ENCODE measurements at regions not wholly inside any gene's neighbourhood (a gene's known extent, or its start where the extent isn't known, plus 50 kb on each side); places are given as distances from the start of the nearest gene placed in this dataset.

DNA sequence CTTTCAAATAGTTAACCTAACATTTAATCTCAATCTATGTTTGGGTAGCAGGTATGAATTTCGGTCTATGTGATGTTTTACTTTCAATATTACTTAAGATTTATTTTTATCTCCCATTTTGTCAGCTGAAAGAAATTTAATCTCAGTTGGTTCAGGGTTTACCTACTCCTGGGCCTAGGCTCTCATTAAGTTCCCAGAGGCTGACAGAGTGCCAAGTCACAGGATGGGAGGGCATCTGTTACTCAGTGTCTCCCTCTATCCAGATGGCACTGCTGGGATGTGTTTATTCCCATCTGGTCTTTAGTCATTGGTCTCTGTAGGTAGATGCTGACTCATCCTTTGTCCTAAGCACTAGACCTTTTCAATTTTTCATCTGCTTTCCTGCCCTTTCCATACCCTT is 129.4 kb upstream of the ARSJ start:
- no peak for DNase-seq (ENCODE audit: low read depth)
- no peak overlapping the region for H3K4me3 ChIP-seq (ENCODE audit: low read depth, low read length)
- TF ChIP-seq MYC (IDR thresholded peaks at IDR 0.05; ENCODE audit: low read depth, low read length) = no peak
- TF ChIP-seq, protein P1, sequence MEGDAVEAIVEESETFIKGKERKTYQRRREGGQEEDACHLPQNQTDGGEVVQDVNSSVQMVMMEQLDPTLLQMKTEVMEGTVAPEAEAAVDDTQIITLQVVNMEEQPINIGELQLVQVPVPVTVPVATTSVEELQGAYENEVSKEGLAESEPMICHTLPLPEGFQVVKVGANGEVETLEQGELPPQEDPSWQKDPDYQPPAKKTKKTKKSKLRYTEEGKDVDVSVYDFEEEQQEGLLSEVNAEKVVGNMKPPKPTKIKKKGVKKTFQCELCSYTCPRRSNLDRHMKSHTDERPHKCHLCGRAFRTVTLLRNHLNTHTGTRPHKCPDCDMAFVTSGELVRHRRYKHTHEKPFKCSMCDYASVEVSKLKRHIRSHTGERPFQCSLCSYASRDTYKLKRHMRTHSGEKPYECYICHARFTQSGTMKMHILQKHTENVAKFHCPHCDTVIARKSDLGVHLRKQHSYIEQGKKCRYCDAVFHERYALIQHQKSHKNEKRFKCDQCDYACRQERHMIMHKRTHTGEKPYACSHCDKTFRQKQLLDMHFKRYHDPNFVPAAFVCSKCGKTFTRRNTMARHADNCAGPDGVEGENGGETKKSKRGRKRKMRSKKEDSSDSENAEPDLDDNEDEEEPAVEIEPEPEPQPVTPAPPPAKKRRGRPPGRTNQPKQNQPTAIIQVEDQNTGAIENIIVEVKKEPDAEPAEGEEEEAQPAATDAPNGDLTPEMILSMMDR (IDR thresholded peaks at IDR 0.05; ENCODE audit: low read depth, low read length) = no peak
- no peak for TF ChIP-seq POLR2A (IDR thresholded peaks at IDR 0.05; ENCODE audit: extremely low read depth, insufficient read length)

DNA sequence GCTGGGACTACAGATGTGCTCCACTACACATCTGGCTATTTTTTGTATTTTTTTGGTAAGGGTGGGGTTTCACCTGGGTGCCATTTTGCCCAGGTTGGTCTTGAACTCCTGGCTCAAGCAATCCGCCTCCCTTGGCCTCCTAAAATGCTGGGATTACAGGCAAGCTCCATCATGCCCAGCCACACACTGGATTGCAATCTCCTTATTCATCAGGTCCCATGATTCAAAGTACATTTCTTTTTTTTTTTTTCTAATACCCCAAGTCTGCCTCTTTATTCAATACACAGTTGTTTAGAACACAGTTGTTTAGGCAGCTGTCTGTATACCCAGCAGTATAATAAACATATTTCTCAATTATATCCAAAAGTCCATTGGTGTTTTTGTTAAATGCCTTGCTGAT is 130.3 kb upstream of the ARSJ start:
- TF ChIP-seq, protein P2, sequence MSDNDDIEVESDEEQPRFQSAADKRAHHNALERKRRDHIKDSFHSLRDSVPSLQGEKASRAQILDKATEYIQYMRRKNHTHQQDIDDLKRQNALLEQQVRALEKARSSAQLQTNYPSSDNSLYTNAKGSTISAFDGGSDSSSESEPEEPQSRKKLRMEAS (IDR thresholded peaks at IDR 0.05; ENCODE audit: low read depth, low read length) = no peak
- no peak for TF ChIP-seq MYC (IDR thresholded peaks at IDR 0.05; ENCODE audit: low read depth, low read length)
- TF ChIP-seq, protein P1 (IDR thresholded peaks at IDR 0.05; ENCODE audit: low read depth, low read length) = no peak
- TF ChIP-seq POLR2A (IDR thresholded peaks at IDR 0.05; ENCODE audit: extremely low read depth, insufficient read length) = no peak
- DNase-seq (ENCODE audit: low read depth) = no peak
- no peak overlapping the region for H3K4me3 ChIP-seq (ENCODE audit: low read depth, low read length)

- no peak for DNase-seq (ENCODE audit: low read depth)
- TF ChIP-seq, protein P1 (IDR thresholded peaks at IDR 0.05; ENCODE audit: low read depth, low read length) = no peak
- TF ChIP-seq MYC (IDR thresholded peaks at IDR 0.05; ENCODE audit: low read depth, low read length) = no peak
- TF ChIP-seq, protein P2 (IDR thresholded peaks at IDR 0.05; ENCODE audit: low read depth, low read length) = no peak
- no peak for TF ChIP-seq POLR2A (IDR thresholded peaks at IDR 0.05; ENCODE audit: extremely low read depth, insufficient read length)
- no peak overlapping the region for H3K4me3 ChIP-seq (ENCODE audit: low read depth, low read length)
These were observed 136.1 kb upstream of the ARSJ start for GRCh38 chr4:114115526-114115925.

GRCh38 chr4:114116861-114117260 is 137.4 kb upstream of the ARSJ start:
- H3K4me3 ChIP-seq (ENCODE audit: low read depth, low read length) = no peak overlapping the region
- TF ChIP-seq, protein P2 (IDR thresholded peaks at IDR 0.05; ENCODE audit: low read depth, low read length) = no peak
- TF ChIP-seq, protein P1 (IDR thresholded peaks at IDR 0.05; ENCODE audit: low read depth, low read length) = no peak
- TF ChIP-seq POLR2A (IDR thresholded peaks at IDR 0.05; ENCODE audit: extremely low read depth, insufficient read length) = no peak
- TF ChIP-seq MYC (IDR thresholded peaks at IDR 0.05; ENCODE audit: low read depth, low read length) = no peak
- DNase-seq (ENCODE audit: low read depth) = no peak

- TF ChIP-seq, protein P1 (IDR thresholded peaks at IDR 0.05; ENCODE audit: low read depth, low read length) = no peak
- no peak overlapping the region for H3K4me3 ChIP-seq (ENCODE audit: low read depth, low read length)
- no peak for DNase-seq (ENCODE audit: low read depth)
These were observed 141.8 kb upstream of the ARSJ start for GRCh38 chr4:114121221-114121620.

GRCh38 chr4:114132199-114132598 is 152.8 kb upstream of the ARSJ start:
- H3K4me3 ChIP-seq (ENCODE audit: low read depth, low read length) = no peak overlapping the region
- DNase-seq (ENCODE audit: low read depth) = no peak
- TF ChIP-seq, protein P1 (IDR thresholded peaks at IDR 0.05; ENCODE audit: low read depth, low read length) = no peak
- no peak for TF ChIP-seq POLR2A (IDR thresholded peaks at IDR 0.05; ENCODE audit: extremely low read depth, insufficient read length)
- TF ChIP-seq, protein P2 (IDR thresholded peaks at IDR 0.05; ENCODE audit: low read depth, low read length) = no peak
- TF ChIP-seq MYC (IDR thresholded peaks at IDR 0.05; ENCODE audit: low read depth, low read length) = no peak
